ENCODE measurements at regions not wholly inside any gene's neighbourhood (a gene's known extent, or its start where the extent isn't known, plus 50 kb on each side); places are given as distances from the start of the nearest gene placed in this dataset.

DNA sequence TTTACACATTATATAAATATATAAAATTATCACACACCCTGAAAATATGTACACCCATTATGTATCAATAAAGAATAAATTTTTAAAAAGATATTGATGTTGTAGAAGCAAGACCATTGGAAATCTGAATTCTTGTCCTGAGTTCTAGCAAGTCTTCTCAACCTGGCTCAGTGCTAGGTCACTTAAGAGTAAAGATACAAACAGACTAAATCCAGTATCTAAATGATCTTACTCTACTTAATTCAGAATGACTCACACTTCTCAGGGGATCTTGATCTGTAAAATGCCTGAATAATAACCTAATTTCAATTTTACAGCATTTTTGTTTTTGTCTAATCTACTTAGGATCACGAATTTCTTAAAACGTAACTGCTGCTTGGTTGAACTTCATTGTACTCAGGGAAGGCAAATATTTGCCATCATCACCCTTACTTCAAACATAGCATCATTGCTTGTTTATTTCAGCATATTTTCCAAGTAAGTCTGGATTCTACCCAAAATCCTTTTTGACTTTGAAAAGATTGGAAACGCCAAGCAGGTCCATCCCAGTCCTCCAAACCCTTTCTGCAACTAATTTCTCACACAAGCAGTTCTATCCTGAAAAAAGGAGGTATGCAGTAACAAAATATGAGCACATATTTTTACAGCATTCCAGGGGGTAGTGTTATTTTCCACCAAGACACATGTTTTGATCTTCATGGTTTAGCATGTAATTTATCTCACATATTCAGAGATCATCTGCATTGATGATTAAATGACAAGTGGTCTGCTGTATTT lies 582.6 kb downstream of the PSAT1 start:
- no peak overlapping the region for H2AFZ ChIP-seq (ENCODE audit: low read depth, low read length)
- no peaks in the 10 kb centered on the region for H3K4me1 ChIP-seq (ENCODE audit: insufficient read depth, low read length)
- H3K36me3 ChIP-seq (ENCODE audit: insufficient read depth, low read length) = no peaks in the 10 kb centered on the region
- H3K9me3 ChIP-seq (ENCODE audit: low read length) = no peaks in the 10 kb centered on the region
- H3K4me3 ChIP-seq (ENCODE audit: low read length) = no peak overlapping the region
- H3K27me3 ChIP-seq (ENCODE audit: insufficient read depth, low read length) = no peaks in the 10 kb centered on the region

DNA sequence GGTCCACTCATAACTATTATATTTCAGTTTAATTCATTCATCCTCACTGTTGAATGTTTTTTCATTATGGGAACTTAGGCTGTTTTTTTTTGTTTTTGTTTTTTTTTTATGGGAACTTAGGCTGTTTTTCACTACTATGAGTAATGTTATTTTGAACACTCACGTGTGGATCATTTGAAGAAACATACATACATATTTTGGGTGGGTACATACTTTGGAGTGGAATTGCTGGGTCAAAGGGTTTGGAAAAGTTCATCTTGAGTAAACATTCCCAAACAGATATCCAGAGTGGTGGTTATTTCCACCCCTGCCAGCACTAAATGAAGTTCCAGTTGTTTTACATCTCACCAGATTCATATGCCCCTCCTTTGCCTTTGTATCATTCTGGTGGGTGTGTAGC lies 584.4 kb downstream of the PSAT1 start:
- H2AFZ ChIP-seq (ENCODE audit: low read depth, low read length) = no peak overlapping the region
- no peak overlapping the region for H3K4me3 ChIP-seq (ENCODE audit: low read length)
- H3K36me3 ChIP-seq (ENCODE audit: insufficient read depth, low read length) = no peaks in the 10 kb centered on the region
- no peaks in the 10 kb centered on the region for H3K27me3 ChIP-seq (ENCODE audit: insufficient read depth, low read length)
- no peaks in the 10 kb centered on the region for H3K9me3 ChIP-seq (ENCODE audit: low read length)
- no peaks in the 10 kb centered on the region for H3K4me1 ChIP-seq (ENCODE audit: insufficient read depth, low read length)

DNA sequence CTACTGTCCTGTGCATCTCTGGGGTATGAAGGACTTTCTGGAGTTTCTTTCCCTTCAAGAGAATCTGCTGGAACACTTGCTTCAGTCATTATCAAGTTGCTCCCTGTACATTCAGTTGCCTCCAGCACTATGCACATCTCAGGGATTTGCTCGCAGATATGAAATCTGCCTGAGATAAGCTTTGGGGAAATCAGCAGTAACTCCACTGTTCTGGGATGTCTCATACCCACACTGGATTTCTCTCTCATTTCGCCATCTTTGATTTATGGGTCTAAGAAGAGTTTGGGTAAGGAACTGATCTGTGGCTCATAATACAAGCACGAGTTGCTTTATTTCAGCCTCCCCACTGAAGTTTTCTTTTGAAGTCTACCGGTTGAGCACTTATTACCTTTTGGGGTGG lies 585.6 kb downstream of the PSAT1 start:
- H3K9me3 ChIP-seq (ENCODE audit: low read length) = no peaks in the 10 kb centered on the region
- H3K27me3 ChIP-seq (ENCODE audit: insufficient read depth, low read length) = no peaks in the 10 kb centered on the region
- H3K4me1 ChIP-seq (ENCODE audit: insufficient read depth, low read length) = no peaks in the 10 kb centered on the region
- no peak overlapping the region for H3K4me3 ChIP-seq (ENCODE audit: low read length)
- no peaks in the 10 kb centered on the region for H3K36me3 ChIP-seq (ENCODE audit: insufficient read depth, low read length)
- no peak overlapping the region for H2AFZ ChIP-seq (ENCODE audit: low read depth, low read length)

DNA sequence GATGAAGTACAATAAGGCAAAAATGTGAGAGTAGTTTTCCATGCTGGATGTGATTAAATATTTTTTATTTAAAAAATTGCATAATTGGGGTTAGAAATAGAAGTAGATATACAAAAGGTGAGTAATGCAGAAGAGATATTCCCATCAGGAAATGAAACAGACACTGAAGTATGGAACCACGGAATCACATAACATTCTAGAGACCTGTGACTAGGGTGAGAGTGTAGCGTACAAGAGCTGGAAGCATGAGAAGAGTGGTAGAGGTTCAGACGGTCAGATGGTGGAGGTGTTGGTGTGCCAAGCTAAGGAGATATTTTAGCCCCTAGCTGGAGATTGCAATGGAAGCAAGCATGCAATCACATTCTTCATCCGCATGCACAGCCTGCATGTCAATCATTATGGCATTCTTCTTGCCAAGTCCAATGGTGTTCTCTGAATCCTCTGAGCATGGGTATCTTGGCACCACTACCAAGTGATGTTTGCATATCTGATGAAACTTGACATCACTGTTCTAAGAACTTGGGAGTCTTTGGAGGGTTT lies 587.8 kb downstream of the PSAT1 start:
- H3K4me3 ChIP-seq (ENCODE audit: low read length) = no peak overlapping the region
- H3K4me1 ChIP-seq (ENCODE audit: insufficient read depth, low read length) = no peaks in the 10 kb centered on the region
- H2AFZ ChIP-seq (ENCODE audit: low read depth, low read length) = no peak overlapping the region
- no peaks in the 10 kb centered on the region for H3K27me3 ChIP-seq (ENCODE audit: insufficient read depth, low read length)
- H3K9me3 ChIP-seq (ENCODE audit: low read length) = no peaks in the 10 kb centered on the region
- H3K36me3 ChIP-seq (ENCODE audit: insufficient read depth, low read length) = no peaks in the 10 kb centered on the region

DNA sequence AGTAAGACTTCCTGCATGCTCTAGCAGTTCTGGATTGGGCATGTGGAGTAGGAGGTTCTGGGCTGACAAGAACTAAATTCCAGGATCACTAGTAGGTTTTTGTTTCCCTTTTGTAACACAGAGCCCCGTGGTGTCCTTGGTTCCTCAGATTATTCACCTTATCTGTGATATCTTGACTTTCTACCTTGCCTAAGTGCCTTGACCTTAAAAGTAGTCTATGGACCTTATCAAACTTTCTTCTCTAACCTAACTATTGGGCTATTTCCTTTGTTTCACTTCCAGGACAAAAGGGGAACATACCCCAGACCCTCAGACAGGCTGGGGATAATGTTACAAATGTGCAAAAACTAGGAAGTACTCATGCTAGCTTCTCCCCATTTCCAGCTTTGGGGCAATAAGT lies 595.3 kb downstream of the PSAT1 start:
- no peaks in the 10 kb centered on the region for H3K36me3 ChIP-seq (ENCODE audit: insufficient read depth, low read length)
- H3K4me3 ChIP-seq (ENCODE audit: low read length) = no peak overlapping the region
- H2AFZ ChIP-seq (ENCODE audit: low read depth, low read length) = no peak overlapping the region
- no peaks in the 10 kb centered on the region for H3K4me1 ChIP-seq (ENCODE audit: insufficient read depth, low read length)
- no peaks in the 10 kb centered on the region for H3K9me3 ChIP-seq (ENCODE audit: low read length)
- no peaks in the 10 kb centered on the region for H3K27me3 ChIP-seq (ENCODE audit: insufficient read depth, low read length)

DNA sequence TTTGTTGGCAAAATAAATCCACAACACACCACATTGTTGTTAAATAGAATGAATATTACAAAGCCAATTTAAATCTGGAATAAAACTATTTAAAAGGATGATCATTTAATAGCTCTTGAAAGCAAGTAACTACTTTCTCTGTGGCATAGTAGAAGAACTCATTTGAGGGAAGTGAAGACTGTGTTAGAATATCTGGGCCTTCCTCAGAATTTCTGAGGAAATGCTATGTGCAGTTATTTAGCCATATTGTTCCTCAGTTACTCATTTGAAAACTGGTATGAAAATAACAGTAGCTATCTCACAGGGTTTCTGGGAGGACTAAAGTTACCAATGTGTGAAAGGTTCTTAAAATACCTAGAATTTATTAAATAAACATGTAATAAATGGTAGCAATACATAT lies 595.8 kb downstream of the PSAT1 start:
- Histone ChIP-seq H3K4me3 (ENCODE audit: low read length) (no peak overlapping the region), H2AFZ (ENCODE audit: low read depth, low read length) (no peak overlapping the region), H3K36me3 (ENCODE audit: insufficient read depth, low read length) (no peaks in the 10 kb centered on the region), H3K4me1 (ENCODE audit: insufficient read depth, low read length) (no peaks in the 10 kb centered on the region), H3K9me3 (ENCODE audit: low read length) (no peaks in the 10 kb centered on the region), H3K27me3 (ENCODE audit: insufficient read depth, low read length) (no peaks in the 10 kb centered on the region)

DNA sequence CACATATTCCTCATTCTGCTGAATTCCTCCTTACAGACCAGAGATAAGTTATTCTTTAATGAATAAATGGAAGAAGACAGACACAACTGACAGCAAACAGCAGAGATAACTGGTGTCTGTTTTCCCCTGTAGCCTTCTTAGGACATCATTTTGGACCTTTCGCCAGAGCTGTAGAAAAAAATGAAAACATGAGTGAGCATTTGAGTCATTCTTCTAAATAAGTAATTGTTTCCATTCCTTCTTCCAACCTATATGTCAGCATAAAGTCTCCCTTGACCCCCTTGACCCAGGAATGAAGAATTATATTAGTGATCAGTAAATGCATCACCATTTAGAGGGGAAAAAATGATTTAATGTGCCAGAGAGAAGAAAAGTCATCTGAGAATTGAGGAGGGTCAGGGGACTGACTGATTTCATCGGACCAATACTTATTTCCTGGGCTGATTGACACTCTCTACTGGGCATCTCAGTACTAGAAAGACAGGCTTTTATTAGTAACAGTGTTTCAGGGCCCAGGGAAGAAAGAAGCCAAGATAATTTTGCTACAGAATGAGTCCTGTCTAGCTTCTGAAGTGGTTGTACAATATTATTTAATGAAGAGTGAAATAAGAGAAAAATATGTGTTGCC lies 597.0 kb downstream of the PSAT1 start:
- H2AFZ ChIP-seq (ENCODE audit: low read depth, low read length) = no peak overlapping the region
- no peak overlapping the region for H3K4me3 ChIP-seq (ENCODE audit: low read length)
- no peaks in the 10 kb centered on the region for H3K9me3 ChIP-seq (ENCODE audit: low read length)
- H3K36me3 ChIP-seq (ENCODE audit: insufficient read depth, low read length) = no peaks in the 10 kb centered on the region
- no peaks in the 10 kb centered on the region for H3K4me1 ChIP-seq (ENCODE audit: insufficient read depth, low read length)
- no peaks in the 10 kb centered on the region for H3K27me3 ChIP-seq (ENCODE audit: insufficient read depth, low read length)

DNA sequence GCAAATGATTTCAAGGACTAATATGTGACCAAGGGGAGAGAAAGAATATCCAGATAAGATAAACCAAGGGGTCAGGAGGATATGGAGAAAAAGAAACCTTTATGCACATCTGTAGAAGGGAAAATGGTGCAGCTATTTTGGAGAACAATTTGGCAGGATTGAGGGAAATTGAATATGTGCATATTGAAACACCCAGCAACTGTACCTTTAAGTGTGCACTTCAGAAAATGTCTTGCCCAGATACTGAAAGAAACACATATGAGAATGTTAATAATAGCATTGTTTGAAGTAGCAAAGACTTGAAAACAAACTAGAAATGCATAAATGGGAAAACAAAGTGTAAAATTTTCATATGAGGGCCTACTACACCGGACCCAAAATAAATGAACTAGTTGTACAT lies 599.6 kb downstream of the PSAT1 start:
- H3K36me3 ChIP-seq (ENCODE audit: insufficient read depth, low read length) = no peaks in the 10 kb centered on the region
- no peaks in the 10 kb centered on the region for H3K4me1 ChIP-seq (ENCODE audit: insufficient read depth, low read length)
- no peak overlapping the region for H3K4me3 ChIP-seq (ENCODE audit: low read length)
- no peaks in the 10 kb centered on the region for H3K27me3 ChIP-seq (ENCODE audit: insufficient read depth, low read length)
- no peaks in the 10 kb centered on the region for H3K9me3 ChIP-seq (ENCODE audit: low read length)
- H2AFZ ChIP-seq (ENCODE audit: low read depth, low read length) = no peak overlapping the region

DNA sequence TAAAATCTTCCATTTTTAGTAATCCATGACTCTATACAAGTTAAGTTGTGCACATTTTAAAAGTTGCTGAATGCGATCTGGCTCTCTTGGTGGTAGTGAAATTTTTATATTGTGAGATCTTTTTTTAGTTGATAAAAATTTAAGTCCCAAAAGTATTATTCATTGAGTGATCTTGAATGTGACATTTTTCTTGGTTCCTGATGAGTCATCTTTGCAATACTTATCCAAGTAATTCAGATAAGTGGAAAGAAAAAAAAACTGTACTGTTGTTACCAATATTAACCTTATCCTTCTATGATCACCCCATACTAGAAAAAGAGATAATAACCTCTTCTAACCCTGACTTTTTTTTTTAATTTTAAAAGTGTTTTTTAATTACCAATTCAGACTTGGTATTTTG lies 601.3 kb downstream of the PSAT1 start:
- H3K4me1 ChIP-seq (ENCODE audit: insufficient read depth, low read length) = no peaks in the 10 kb centered on the region

DNA sequence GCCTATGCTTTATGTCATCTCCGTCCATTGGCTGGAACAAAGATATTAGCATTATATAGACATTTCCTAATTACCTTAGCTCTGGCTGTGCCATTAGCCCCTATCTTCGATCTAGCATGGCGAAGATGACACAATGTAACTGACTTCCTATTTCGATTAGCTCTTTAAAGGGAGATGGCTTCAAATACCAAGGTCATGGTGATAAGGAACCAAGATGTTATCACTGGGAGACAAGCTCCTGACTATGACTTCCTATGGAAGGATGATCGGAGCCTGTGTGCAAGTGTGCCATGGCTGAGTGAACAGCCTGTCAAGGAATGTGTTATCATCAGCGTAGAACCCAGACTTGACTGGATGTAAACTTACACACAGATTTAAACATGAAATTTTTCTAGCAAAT lies 602.1 kb downstream of the PSAT1 start:
- no peaks in the 10 kb centered on the region for H3K27me3 ChIP-seq (ENCODE audit: insufficient read depth, low read length)
- no peak overlapping the region for H3K4me3 ChIP-seq (ENCODE audit: low read length)
- H2AFZ ChIP-seq (ENCODE audit: low read depth, low read length) = no peak overlapping the region
- no peaks in the 10 kb centered on the region for H3K36me3 ChIP-seq (ENCODE audit: insufficient read depth, low read length)
- H3K4me1 ChIP-seq (ENCODE audit: insufficient read depth, low read length) = no peaks in the 10 kb centered on the region
- H3K9me3 ChIP-seq (ENCODE audit: low read length) = no peaks in the 10 kb centered on the region

More for the DNA sequence above, 601.3 kb downstream of the PSAT1 start:
- H3K9me3 ChIP-seq (ENCODE audit: low read length) = no peaks in the 10 kb centered on the region
- no peaks in the 10 kb centered on the region for H3K36me3 ChIP-seq (ENCODE audit: insufficient read depth, low read length)
- no peaks in the 10 kb centered on the region for H3K27me3 ChIP-seq (ENCODE audit: insufficient read depth, low read length)
- no peak overlapping the region for H3K4me3 ChIP-seq (ENCODE audit: low read length)
- H2AFZ ChIP-seq (ENCODE audit: low read depth, low read length) = no peak overlapping the region

DNA sequence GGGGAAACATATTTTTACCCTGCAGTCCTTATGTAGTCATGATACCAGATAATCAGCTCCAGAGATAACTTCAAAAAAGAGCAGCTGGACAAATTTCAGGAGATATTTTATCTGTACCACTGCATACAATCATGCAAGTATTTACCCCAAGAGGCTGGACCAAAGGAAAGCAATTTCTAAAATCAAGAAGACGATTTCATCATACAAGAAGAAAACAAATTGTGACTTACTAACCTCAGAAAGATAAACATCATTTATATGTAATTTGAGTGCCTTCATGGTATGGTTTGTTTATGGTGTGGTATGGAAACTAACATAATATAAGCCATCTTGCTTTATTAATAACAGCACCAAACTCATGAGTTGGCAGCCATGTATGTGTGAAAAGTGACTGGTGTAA lies 603.6 kb downstream of the PSAT1 start:
- no peaks in the 10 kb centered on the region for H3K36me3 ChIP-seq (ENCODE audit: insufficient read depth, low read length)
- H3K27me3 ChIP-seq (ENCODE audit: insufficient read depth, low read length) = no peaks in the 10 kb centered on the region
- H2AFZ ChIP-seq (ENCODE audit: low read depth, low read length) = no peak overlapping the region
- H3K4me1 ChIP-seq (ENCODE audit: insufficient read depth, low read length) = no peaks in the 10 kb centered on the region
- no peaks in the 10 kb centered on the region for H3K9me3 ChIP-seq (ENCODE audit: low read length)
- no peak overlapping the region for H3K4me3 ChIP-seq (ENCODE audit: low read length)

DNA sequence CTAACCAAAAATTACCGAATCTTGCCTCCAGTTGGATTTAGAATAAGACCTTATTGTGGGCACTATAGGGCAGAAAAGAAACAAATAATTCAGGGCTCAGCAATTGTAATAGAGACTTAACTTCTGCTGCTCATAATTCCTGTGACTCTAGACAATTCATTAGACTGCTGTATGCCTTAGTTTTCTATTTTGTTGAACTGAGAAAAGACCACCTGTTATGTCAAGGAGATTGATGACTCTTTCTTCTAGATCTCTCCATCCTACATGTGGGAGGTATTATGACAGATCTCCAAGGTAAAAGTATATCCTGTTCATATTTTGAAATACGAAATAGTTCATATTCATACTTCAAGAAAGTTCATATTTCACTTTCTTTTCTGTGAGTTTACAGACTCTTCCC lies 605.1 kb downstream of the PSAT1 start:
- H3K4me3 ChIP-seq (ENCODE audit: low read length) = no peak overlapping the region
- H3K9me3 ChIP-seq (ENCODE audit: low read length) = no peaks in the 10 kb centered on the region
- no peak overlapping the region for H2AFZ ChIP-seq (ENCODE audit: low read depth, low read length)
- H3K4me1 ChIP-seq (ENCODE audit: insufficient read depth, low read length) = no peaks in the 10 kb centered on the region
- H3K36me3 ChIP-seq (ENCODE audit: insufficient read depth, low read length) = no peaks in the 10 kb centered on the region
- H3K27me3 ChIP-seq (ENCODE audit: insufficient read depth, low read length) = no peaks in the 10 kb centered on the region

DNA sequence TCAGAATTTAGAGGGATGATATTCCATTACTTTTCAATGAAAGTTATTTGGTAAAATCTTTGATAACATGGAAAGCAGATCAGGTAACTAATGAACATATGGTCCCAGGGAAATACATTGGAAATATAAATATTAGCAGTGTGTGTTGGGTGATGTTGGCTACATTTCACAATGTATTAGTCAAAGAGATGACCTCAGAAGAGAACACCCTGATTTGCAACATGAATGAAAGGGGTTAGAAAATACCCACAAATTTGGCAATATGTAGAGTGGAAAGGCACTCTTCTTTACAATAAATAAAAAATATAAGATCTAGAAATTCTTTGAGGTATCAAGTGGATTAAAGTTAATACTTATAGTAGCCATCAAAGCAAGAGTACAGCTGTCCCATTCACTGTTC lies 606.7 kb downstream of the PSAT1 start:
- H2AFZ ChIP-seq (ENCODE audit: low read depth, low read length) = no peak overlapping the region
- no peaks in the 10 kb centered on the region for H3K4me1 ChIP-seq (ENCODE audit: insufficient read depth, low read length)
- no peaks in the 10 kb centered on the region for H3K36me3 ChIP-seq (ENCODE audit: insufficient read depth, low read length)
- no peaks in the 10 kb centered on the region for H3K9me3 ChIP-seq (ENCODE audit: low read length)
- H3K27me3 ChIP-seq (ENCODE audit: insufficient read depth, low read length) = no peaks in the 10 kb centered on the region
- H3K4me3 ChIP-seq (ENCODE audit: low read length) = no peak overlapping the region

Data from neuron (in vitro differentiated cells).